Neural cell (in vitro differentiated cells): ENCODE measurements at regions not wholly inside any gene's neighbourhood (a gene's known extent, or its start where the extent isn't known, plus 50 kb on each side); places are given as distances from the start of the nearest gene placed in this dataset.

Experiments used
- H2AFZ ChIP-seq: fragments of 200-600, 300-800 bp; sonication (generic), shearing (Covaris generic); 2 replicates; pipeline ENCODE4 v1.6.0; 2014; ENCODE audit warnings: low read depth, mild to moderate bottlenecking, antibody characterized with exemption, low read length, moderate library complexity
- H3F3A ChIP-seq: fragments of 200-600 bp; shearing (Covaris generic); 2 replicates; pipeline ENCODE4 v1.6.1; 2016; ENCODE audit warnings: mild to moderate bottlenecking, moderate library complexity, mixed read lengths, antibody characterized with exemption, low read length; ENCODE audit not compliant: insufficient read depth, poor library complexity, severe bottlenecking
- H3K27ac ChIP-seq: fragments of 200-600, 300-800 bp; sonication (generic), shearing (Covaris generic); 2 replicates; pipeline ENCODE4 v1.5.1; 2014; ENCODE audit warnings: mild to moderate bottlenecking, low read length, moderate library complexity
- H3K27me3 ChIP-seq: fragments of 300-800, 200-600 bp; sonication (generic), shearing (Covaris generic); 2 replicates; pipeline ENCODE4 v1.6.0; 2014; ENCODE audit warnings: mild to moderate bottlenecking, low read depth, low read length, moderate library complexity; ENCODE audit not compliant: insufficient read depth
- H3K36me3 ChIP-seq: fragments of 300-800, 200-600 bp; sonication (generic), shearing (Covaris generic); 2 replicates; pipeline ENCODE4 v1.5.1; 2014; ENCODE audit warnings: mild to moderate bottlenecking, antibody characterized with exemption, low read length, moderate library complexity; ENCODE audit not compliant: insufficient read depth
- H3K4me2 ChIP-seq: fragments of 300-800, 200-600 bp; sonication (generic), shearing (Covaris generic); 2 replicates; pipeline ENCODE4 v1.6.0; 2014; ENCODE audit warnings: mild to moderate bottlenecking, low read length
- H3K4me3 ChIP-seq: fragments of 300-800, 200-600 bp; sonication (generic), shearing (Covaris generic); 2 replicates; pipeline ENCODE4 v1.5.1; 2014; ENCODE audit warnings: mild to moderate bottlenecking, low read length, moderate library complexity
- H3K79me2 ChIP-seq: fragments of 200-600 bp; shearing (Covaris generic); replicated peaks from 2 replicates; pipeline ENCODE4 v1.6.0; 2014; ENCODE audit warnings: mild to moderate bottlenecking, low read length, moderate library complexity; ENCODE audit not compliant: insufficient read depth
- H3K9ac ChIP-seq: fragments of 300-800, 200-600 bp; sonication (generic), shearing (Covaris generic); 2 replicates; pipeline ENCODE4 v1.6.1; 2016; ENCODE audit warnings: mild to moderate bottlenecking, low read length, mixed read lengths
- H3K9me2 ChIP-seq: fragments of 200-600 bp; shearing (Covaris generic); 2 replicates; pipeline ENCODE4 v1.6.1; 2016; ENCODE audit warnings: mild to moderate bottlenecking, low read length, mixed read lengths; ENCODE audit not compliant: insufficient read depth
- H3K9me3 ChIP-seq: fragments of 200-600, 300-800 bp; sonication (generic), shearing (Covaris generic); 2 replicates; pipeline ENCODE4 v1.6.1; 2016; ENCODE audit warnings: mild to moderate bottlenecking, mixed run types, low read length, moderate library complexity, mixed read lengths
- H4K20me1 ChIP-seq: fragments of 200-600 bp; shearing (Covaris generic); 2 replicates; pipeline ENCODE4 v1.6.1; 2016; ENCODE audit warnings: mild to moderate bottlenecking, mixed run types; ENCODE audit not compliant: insufficient read depth
- CTCF ChIP-seq: fragments of 450-650 bp; IDR thresholded peaks from 2 replicates; pipeline ENCODE4 v1.5.1; 2014; ENCODE audit warnings: antibody characterized with exemption, mild to moderate bottlenecking, moderate library complexity; ENCODE audit not compliant: poor library complexity, severe bottlenecking
- EP300 ChIP-seq: fragments of 450-650 bp; conservative IDR thresholded peaks from 2 replicates; pipeline ENCODE4 v1.6.1; 2014; ENCODE audit warnings: antibody characterized with exemption, mild to moderate bottlenecking, moderate library complexity; ENCODE audit not compliant: poor library complexity, severe bottlenecking
- EZH2 ChIP-seq: fragments of 200-600, 300-800 bp; shearing (Covaris generic), sonication (generic); IDR thresholded peaks from 2 replicates; pipeline ENCODE4 v1.6.1; 2014; ENCODE audit warnings: antibody characterized with exemption, low read length, borderline replicate concordance, mild to moderate bottlenecking; ENCODE audit not compliant: insufficient read depth, poor library complexity, severe bottlenecking
- MXI1 ChIP-seq: fragments of 450-650 bp; conservative IDR thresholded peaks from 2 replicates; pipeline ENCODE4 v1.6.1; 2014; ENCODE audit warnings: antibody characterized with exemption, mild to moderate bottlenecking; ENCODE audit not compliant: poor library complexity, severe bottlenecking
- POLR2AphosphoS5 ChIP-seq: IDR thresholded peaks from 2 replicates; pipeline ENCODE4 v1.6.1; 2012
- RAD21 ChIP-seq: fragments of 450-650 bp; conservative IDR thresholded peaks from 2 replicates; pipeline ENCODE4 v1.6.1; 2014; ENCODE audit warnings: antibody characterized with exemption, mild to moderate bottlenecking, moderate library complexity
- REST ChIP-seq: IDR thresholded peaks from 2 replicates; pipeline ENCODE4 v1.6.1; 2012; ENCODE audit warnings: borderline replicate concordance
- SMC3 ChIP-seq: fragments of 450-650 bp; conservative IDR thresholded peaks from 2 replicates; pipeline ENCODE4 v1.6.1; 2014; ENCODE audit warnings: antibody characterized with exemption, mild to moderate bottlenecking, moderate library complexity; ENCODE audit not compliant: poor library complexity
- TAF1 ChIP-seq: IDR thresholded peaks from 2 replicates; pipeline ENCODE4 v1.6.1; 2012; ENCODE audit warnings: low read depth

GRCh38 chr4:60432911-60433310 lies 767.2 kb upstream of the ADGRL3 start:
- Histone ChIP-seq H3K27ac (no peak overlapping the region), H3K27me3 (no peaks in the 10 kb centered on the region), H2AFZ (no peak overlapping the region), H4K20me1 (no peaks in the 10 kb centered on the region), H3K9ac (no peak overlapping the region), H3K9me3 (no peaks in the 10 kb centered on the region), H3K9me2 (no peaks in the 10 kb centered on the region), H3K4me2 (no peak overlapping the region), H3K79me2 (no peaks in the 10 kb centered on the region), H3K4me3 (no peak overlapping the region), H3K36me3 (no peaks in the 10 kb centered on the region), H3F3A (no peaks in the 10 kb centered on the region)
- TF ChIP-seq EZH2, result no peak
- no peak for TF ChIP-seq REST
- TF ChIP-seq MXI1, result no peak
- no peak for TF ChIP-seq CTCF
- TF ChIP-seq SMC3, result no peak
- TF ChIP-seq POLR2AphosphoS5, result no peak
- TF ChIP-seq TAF1, result no peak
- TF ChIP-seq EP300, result no peak
- no peak for TF ChIP-seq RAD21

GRCh38 chr4:60443068-60443467 lies 757.1 kb upstream of the ADGRL3 start:
- Histone ChIP-seq H3K79me2 (no peaks in the 10 kb centered on the region), H3K27me3 (no peaks in the 10 kb centered on the region), H2AFZ (no peak overlapping the region), H3K36me3 (no peaks in the 10 kb centered on the region), H4K20me1 (no peaks in the 10 kb centered on the region), H3K4me2 (no peak overlapping the region), H3K9ac (no peak overlapping the region), H3K27ac (no peak overlapping the region), H3K4me3 (no peak overlapping the region), H3K9me3 (no peaks in the 10 kb centered on the region), H3K9me2 (no peaks in the 10 kb centered on the region), H3F3A (no peaks in the 10 kb centered on the region)
- TF ChIP-seq POLR2AphosphoS5, result no peak
- TF ChIP-seq MXI1, result no peak
- no peak for TF ChIP-seq CTCF
- TF ChIP-seq RAD21, result no peak
- no peak for TF ChIP-seq TAF1
- TF ChIP-seq EP300, result no peak
- no peak for TF ChIP-seq REST
